ENCODE measurements at regions not wholly inside any gene's neighbourhood (a gene's known extent, or its start where the extent isn't known, plus 50 kb on each side); places are given as distances from the start of the nearest gene placed in this dataset.
"Not testable (repeated sequence)": the region's sequence is repeated elsewhere in the genome, so short reads cannot be mapped to it uniquely, and the experiment has no call there.

DNA sequence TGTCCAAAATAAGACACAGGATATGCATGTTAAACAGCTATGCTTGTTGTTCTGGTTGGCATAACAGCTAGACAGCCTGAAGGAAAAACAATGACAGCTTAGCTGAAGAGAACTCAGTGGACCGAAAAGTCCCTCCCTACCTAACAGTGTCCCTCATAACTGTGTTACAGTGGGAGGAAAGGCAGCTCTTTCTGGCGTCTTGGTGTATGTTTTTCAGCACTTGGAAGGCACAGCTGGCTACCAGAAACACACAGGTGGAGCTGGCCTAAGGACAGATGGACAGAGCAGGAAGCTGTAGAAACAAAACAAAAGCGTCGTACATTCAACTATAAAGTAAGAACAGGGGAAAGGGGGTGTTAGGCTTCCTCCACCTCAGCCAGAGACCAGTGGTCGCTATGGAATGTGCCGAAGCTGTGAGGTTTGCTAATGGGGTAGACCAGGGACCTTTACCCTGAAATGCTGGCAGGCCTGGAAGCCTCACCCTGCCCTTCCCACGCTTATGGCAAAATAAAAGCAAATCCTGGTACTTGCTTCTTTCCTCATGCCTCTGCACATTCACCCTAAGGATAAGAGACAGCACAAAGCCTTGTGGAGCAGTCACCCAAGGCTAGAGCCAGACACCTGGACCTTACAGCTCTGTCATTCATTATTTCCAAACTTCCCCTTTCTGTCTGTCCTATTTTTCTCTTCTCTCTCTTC, 103.5 kb upstream of the TRIB2 start:
- DNase-seq = no peak

DNA sequence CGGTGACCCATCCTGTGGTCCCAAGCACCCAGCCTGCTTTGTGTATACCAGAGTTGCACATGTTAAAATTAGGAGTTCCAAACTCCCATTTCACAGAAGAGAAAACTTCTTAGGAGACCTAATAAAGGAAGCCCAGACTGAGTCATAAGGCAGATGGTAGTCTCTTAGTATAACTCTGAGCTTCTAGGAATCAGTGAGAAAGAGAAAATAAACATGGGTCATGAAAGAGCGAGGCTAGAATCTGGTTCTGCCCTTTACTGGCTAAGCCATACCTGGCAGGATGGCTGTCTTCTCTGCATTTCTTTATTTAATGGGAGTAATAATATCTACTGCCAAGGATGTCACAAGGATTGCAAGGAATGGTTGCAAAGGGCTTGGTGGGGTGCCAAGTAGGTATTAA, 101.2 kb upstream of the TRIB2 start:
- no peak for DNase-seq

DNA sequence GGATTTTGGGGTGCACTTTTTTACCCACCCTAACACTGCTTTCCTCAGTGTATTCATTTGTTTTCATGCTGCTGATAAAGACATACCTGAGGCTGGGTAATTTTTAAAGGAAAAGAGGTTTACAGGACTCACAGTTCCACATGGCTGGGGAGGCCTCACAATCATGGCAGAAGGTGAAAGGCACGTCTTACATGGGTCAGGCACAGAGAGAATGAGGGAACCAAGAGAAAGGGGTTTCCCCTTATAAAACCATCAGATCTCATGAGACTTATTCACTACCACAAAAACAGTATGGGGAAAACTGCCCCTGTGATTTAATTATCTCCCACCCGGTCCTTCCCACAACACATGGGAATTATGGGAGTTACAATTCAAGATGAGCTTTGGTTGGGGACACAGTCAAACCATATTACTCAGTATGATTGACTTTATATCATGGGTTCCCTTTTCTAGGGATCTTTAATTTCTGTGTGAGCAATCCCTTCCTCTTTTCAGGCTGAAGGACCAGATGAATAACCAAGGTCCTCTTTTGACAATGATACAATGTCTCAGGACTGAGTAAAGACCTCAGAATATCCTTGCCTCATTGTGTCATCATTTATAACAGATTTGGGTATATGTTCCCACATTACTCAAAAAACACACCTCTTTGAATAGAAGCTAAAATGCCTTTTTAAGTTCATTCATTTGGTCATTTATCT, 100.1 kb upstream of the TRIB2 start:
- no peak for DNase-seq

DNA sequence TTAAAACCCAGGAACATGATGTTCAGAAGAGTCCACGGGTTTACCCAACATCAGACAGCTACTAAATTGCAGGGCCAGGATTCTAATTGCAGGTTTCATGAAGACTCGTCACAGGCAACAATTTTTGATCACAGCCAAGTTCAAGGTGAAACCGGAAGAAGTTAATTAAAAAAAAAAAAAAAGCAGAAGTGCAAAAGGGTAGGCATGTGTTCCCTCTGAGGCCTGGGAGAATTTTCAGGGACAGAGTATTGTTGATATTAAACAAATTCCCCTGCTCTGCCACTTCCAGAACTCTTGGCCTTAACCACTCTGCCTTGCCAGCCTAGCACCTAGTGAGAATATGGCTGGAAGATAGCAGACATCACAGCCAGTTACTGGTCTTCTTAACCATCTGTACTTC, 99.4 kb upstream of the TRIB2 start:
- no peak for DNase-seq

DNA sequence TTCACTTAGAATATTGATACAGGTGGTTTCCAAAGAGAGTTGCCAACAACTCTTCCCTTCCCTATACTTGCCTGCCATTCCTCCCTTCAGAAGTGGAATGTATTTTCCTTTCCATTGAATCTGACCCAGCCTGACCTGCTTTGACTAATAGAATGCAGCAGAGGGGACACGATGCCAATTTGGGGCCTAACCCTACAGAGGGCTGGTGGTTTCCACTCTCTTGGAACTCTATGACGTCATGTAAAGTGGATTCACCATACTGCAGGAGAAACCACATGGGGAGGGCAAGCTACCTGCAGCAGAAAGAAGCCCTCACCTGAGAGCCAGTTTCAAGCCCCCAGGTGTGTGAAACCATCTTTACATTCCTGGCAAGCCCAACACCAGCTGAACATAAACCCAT, 98.9 kb upstream of the TRIB2 start:
- no peak for DNase-seq

DNA sequence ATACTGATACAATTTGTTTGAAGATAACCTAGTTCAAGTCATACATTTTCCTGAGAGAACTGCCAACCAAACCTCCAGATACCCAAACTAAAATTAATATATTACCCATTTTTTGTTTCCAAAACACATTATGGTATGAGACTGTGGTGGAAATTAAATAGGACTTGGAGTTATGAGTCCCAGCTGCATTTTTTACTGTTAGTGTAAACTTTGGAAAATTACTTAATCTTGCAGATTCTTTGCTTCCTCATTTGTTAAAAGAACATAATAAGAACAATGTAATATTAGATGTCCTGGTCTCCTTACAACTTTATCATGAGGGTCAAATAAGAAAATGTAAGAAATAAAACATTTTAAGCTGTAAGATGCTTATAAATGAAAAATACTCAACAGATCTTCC, 98.2 kb upstream of the TRIB2 start:
- no peak for DNase-seq

DNA sequence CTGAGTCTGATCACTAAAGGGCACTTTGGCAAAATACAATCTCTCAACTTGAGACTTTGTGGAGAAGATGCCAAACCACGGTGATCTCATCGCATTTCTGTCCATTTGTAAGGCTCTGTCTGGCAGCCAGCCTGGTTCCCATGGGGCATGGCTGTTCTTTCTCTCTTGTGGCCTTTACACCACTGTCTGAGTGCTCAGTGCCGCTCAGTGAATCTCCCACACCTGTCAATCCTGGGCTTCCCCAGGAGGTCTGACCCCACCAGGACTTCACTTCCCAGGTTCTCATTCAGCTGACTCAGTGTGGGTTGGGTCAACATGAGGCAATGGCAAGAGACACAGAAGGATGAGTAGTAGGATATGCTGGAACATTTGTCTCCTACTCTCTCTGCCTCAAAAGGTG, 96.8 kb upstream of the TRIB2 start:
- no peak for DNase-seq

DNA sequence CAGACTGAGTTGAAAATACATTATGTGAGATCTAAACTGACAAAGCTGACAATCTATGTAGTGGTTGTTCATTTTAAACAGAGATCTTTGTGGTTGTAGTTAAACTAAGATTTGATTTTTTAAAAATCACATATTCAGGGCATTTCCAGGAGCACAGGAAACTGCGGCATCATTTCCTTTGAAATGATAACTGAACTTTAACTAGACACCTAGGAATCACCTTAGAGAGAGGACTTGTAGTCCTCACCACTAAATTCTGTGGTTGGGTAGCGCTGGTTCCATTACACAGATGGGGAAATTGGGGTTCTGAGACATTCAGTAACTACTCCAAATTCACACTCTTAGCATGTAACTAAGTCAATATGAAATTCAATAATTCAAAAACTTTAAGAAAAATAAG, 96.0 kb upstream of the TRIB2 start:
- DNase-seq = no peak

DNA sequence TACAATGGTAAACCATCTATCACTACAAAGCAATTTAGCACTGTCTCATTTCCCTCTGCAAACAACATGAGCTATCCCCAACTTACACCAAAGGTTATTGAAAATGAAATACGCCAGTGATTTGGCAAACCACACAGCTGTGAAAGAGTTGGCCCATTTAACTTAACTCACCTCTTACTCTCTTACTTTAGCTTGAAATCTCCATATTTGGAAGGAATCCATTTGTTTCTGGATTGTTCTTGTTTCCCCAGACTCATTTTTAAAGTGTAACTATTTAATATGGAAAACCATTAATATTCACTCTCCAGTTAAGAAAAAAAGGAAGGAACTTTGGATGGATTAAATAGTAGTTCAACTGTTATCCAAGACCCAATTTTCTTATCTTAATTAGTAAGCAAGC, 93.7 kb upstream of the TRIB2 start:
- DNase-seq = no peak

DNA sequence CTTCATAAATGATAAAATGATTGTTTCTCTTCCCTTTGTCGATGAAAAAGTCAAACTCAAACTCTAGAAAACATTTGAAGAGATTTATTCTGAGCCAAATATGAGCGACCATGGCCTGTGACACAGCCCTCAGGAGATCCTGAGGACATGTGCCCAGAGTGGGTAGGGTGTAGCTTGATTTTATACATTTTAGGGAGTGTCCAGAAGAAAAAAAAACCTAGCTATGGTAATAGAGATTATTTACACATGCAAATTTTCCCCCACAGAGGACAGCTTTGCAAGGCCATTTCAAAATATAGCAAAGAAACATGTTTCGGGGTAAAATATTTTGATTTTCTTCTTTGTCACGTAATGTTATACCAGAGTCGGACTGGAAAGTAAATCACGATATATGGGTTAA, 92.4 kb upstream of the TRIB2 start:
- no peak for DNase-seq

DNA sequence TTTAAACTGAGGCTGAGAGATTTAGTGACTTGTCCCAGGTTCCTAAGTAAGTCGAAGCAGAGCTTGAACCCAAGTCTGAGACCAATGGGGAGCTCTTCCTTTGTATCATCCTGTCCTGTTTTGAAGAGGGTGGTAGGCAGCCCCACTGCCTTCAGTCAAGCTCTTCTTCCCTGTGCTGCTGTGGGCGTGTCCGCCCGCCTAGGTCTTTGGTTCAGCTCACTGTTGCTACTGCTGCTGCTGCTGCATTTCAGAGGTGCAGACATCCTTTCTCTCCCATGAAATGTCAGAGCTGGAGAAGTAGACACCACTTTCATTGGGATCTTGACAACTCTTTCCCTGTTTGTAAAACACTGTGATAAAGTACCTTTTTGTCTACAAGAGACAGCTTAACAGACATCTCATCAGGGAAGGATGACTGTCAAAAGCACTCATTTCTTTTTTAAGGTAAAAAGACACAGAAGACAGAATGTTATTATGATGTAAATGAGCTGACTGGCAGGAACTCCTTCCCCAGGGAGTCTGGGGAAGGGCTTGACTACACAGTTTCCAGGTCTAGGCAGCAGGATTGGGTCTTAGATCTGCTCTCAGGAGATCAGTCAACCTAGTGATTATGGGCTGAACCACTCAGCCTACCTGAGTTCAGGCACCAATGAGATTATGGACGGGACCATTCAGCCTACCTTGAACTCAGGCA, 91.7 kb upstream of the TRIB2 start:
- no peak for DNase-seq

DNA sequence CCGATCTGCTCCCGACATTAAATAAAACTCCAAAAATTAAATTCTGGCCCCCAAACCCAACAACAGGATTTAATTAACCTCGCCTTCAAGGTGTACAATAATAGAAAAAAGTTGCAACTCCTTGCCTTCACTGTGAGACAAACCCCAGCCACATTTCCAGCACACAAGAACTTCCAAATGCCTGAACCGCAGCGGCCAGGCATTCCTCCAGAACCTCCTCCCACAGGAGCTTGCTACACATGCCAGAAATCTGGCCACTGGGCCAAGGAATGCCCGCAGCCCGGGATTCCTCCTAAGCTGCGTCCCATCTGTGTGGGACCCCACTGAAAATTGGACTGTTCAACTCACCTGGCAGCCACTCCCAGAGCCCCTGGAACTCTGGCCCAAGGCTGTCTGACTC, 88.2 kb upstream of the TRIB2 start:
- not testable (repeated sequence) for DNase-seq

DNA sequence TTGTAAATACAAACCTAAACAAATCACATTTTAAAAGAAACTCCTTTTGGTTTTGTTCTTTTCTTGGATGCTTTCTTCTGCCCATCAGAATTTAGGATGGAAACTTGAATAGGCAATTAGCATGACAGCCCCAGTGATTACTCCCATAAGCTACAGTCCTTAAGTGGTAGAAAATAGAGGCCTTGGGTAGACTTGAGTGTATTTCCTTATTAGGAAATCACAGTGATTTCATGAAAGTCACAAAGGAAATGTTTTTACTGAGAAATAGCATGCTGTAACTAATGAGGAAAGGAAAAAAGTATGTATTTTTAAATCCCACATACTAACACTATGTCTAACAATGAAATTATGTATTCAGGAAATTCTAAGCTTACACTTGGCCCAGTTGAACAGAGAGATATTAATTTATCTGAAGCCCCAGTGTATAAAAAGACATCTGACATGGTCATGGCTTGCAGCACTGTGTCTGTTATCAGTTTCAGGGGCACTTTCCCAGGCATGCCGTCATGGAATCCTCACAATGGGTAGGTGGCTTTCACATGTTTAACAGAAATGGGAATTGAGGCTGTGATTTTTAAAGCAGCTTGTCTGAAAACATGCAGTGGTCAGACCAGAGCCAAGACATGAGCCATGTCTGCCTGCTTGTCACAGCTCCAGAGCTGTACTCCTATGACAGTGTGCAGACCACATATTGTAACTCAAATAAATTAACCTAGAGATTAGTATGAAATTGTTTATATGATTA, 79.7 kb upstream of the TRIB2 start:
- DNase-seq = no peak

DNA sequence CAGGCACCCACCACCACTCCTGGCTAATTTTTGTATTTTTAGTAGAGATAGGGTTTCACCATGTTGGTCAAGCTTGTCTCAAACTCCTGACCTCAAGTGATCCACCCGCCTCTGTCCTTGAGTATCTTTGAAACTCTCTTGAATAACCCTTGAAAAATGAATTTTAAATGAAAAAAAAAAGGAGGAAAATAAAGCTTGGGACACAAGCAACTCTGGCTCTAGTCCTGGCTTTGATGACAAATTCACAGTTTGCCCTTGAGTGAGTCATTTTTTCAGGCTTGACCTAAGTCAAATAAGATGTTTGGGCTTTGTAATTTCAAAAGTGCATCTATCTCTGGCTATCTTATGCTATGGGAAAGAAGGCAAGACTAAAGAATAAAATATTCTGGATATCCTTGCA, 79.0 kb upstream of the TRIB2 start:
- no peak for DNase-seq

DNA sequence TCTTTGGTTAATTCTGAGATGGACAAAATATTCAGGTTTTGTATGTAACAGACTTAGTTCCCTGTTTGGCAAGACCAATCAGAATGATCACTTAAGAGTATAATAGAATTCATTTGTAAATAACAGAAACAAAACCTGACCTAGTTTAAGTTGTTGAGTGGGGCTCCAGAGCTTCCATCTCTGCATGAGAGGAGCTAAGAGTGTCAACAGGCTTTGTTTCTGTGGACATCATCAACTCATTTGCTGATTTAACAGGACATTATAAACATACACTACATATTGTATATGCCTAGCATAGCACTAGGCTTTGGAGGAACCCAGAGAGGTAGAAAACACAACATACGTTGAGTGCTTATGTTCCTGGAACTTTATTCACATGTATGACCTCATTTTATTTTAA, 75.3 kb upstream of the TRIB2 start:
- DNase-seq = no peak

DNA sequence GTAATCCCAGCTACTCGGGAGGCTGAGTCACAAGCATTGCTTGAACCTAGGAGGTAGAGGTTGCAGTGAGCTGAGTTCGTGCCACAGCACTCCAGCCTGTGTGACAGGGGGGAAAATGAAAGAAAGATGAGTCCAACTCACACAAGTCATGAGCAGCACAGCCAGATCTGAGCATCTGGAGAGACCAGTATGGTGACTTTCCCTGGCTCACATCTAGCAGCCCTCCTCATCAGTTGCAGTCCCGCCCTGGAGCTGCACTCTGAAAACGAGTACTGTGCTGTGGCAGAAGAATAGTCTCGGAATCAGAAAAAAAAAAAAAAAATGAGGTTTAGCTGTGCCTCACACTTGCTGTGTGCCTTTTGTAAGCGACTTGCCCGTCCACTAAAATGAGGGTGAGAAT, 74.4 kb upstream of the TRIB2 start:
- DNase-seq = no peak

DNA sequence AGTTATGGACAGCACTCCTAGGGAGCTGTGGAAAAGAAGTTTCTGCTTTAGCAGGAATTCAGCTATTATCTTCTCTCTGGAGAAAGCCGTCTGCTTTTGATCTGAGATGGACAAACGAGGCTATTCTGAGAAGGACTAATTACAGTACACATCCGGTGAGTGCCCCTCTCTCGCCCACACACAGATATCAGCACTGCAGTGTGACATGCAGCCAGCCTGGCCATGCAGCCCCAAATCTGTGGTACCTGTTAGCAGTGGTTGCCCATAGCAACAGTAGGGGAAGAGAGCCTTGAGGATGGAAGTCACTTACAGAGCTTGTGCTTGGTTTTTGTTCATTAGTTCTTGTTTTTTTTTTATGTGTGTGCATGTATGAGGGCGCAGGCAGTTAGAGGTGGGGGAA, 73.9 kb upstream of the TRIB2 start:
- DNase-seq = no peak

DNA sequence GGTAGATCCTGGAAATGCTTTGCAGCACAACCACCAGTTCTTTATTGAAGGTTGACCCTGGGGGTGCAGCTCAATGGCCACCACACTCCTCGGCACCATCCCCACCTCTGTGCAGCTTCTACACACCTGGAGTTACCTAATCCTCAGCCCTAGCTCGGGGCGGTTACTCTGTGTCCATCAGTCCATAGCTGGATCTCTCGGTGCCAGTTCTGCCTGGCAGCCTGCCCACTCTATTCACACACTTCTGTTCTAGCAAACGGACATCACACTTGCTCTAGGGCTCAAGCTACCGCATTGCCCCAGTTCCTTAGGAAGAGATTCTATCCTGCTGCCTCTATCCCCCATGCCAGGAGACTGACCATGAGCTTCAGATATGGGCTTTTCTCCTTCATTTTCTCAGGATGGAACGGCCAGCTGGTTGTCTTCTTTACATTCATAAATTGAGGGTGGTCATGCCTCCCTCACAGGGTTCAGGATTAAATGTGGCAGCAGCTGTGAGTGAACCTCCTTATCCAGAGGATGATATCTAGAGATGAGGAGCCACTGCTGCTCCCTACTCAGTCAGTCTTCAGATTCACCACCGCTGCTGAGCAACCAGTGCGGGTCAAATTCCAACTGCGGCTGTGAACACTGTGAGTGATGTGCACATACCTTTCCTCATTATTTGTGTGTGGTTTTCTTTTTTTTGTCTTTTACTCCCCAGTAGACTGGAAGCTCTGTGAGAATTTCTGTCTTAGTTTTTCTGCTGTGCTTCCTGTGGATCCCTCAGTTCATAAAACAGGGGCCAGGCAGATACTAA, 66.9 kb upstream of the TRIB2 start:
- no peak for DNase-seq

DNA sequence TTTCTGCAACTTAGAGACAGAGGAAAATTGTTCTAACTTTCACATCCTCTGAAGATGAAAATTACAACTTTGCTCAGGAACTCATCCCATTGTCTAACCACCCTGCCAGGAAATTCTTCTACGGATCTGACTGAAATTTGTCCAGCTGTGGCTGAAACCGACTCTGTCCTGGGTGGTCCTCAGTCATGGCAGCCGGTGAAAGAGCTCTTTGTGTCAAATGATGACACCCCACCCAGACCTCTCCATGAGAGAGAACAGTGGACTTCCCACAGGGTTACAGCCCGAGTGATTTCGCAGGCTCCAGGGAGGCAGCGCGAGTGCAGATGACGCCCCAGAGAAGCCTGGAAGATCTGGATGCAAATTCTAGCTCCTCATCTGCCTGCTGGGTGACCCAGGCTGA, 65.1 kb upstream of the TRIB2 start:
- DNase-seq = no peak

DNA sequence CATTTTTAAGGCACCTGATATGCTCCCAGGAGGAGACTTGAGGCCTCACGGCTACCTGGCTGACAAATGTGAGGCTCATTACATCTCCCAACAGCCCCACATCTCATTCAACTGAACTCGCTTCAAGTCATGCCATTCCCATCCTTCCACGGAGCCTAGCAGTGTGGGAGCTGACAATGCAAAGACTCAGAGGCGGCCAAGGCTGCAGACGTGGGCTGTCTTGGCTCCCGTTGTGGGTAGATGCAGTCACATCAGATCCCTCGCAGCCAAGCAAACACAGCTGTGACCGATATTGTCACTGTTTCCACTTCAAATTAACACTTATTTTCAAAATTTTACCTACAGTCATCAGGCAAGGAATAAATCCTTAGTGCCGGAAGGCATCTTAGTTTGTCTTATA, 64.0 kb upstream of the TRIB2 start:
- DNase-seq = no peak

DNA sequence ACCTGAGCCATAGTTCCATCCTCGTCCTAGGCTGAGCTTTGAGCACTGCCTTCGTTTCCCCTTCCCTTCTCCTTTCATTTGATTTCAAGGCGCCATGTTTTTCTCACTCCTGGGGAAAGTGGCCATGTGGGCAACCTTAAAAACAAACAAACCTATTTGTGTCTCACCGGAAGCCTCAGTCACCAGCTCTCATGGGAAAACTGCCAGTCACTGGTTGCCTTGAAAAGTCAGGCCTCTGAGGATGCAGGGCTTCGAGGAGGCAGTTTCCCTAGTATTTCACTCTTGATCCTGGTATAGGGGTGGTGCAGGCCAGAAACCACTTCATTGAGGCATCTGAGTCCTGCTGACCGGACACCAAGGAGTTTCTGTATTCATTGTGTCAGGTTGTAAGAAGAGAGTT, 59.2 kb upstream of the TRIB2 start:
- no peak for DNase-seq

DNA sequence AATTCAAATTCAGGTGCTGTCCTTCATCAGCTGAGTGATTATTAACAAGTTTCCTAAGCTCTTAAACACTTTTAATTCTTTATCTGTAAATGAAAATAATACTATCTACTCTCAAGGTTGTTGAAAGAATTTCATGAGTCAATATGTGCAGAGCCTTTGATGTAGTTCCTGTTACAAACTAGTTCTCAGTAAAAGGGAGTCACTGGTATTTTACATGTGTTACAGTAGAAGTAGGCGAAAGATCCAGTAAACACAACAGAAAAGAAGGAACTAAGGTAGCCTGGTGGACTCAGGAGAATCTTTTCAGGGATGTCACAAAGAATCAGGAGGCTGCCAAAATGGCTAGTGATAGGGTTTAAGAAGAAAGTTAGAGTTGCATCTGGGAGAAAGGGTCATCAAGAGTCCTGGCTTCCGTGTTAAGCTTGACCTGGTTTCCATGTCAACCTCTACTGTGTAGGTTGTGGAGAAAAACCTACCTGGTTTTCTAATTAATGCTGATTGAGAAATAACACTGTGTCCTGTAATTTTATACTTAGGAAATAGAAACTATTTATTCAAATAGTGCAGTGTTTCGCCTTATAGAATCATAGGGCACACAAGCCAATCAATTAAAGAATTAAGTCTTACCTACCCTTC, 58.3 kb upstream of the TRIB2 start:
- DNase-seq = no peak

All from DMS79 (cell line).